GM20431 (cell line): ENCODE measurements at regions not wholly inside any gene's neighbourhood (a gene's known extent, or its start where the extent isn't known, plus 50 kb on each side); places are given as distances from the start of the nearest gene placed in this dataset.

ENCODE experiments used
- in situ Hi-C: fragments of 300-500 bp; cut with MseI, MboI; formaldehyde crosslinking; loops from one replicate; pipeline ENCODE4 v1.15.0; 2020; ENCODE audit warnings: low sequenced_read_pairs; ENCODE audit not compliant: unreplicated experiment

- in situ Hi-C loops: loop anchor here (25.0 kb wide), 1 partner anchor 864 kb away; no protein-coding TSS in a partner anchor
These were observed 65.6 kb upstream of the KCTD3 start for GRCh38 chr1:215501496-215501895.

- in situ Hi-C loops: loop anchor here (25.0 kb wide), 1 partner anchor 865 kb away; no protein-coding TSS in a partner anchor
These were observed 65.0 kb upstream of the KCTD3 start for GRCh38 chr1:215502081-215502480.

- in situ Hi-C loops: loop anchor here (25.0 kb wide), 1 partner anchor 870 kb away; no protein-coding TSS in a partner anchor
These were observed 60.0 kb upstream of the KCTD3 start for GRCh38 chr1:215507119-215507518.

- in situ Hi-C loops: loop anchor here (25.0 kb wide), 1 partner anchor 871 kb away; no protein-coding TSS in a partner anchor
These were observed 58.8 kb upstream of the KCTD3 start for GRCh38 chr1:215508311-215508710.
